Activated CD4-positive, alpha-beta T cell treated with anti-CD3 and anti-CD28 coated beads, Interleukin-10, Interleukin-2, amounts not matched to agents 100 ng/mL and 50 ng/mL, durations not matched to agents 16 hours and 8 hours (primary cell): ENCODE measurements at regions not wholly inside any gene's neighbourhood (a gene's known extent, or its start where the extent isn't known, plus 50 kb on each side); places are given as distances from the start of the nearest gene placed in this dataset.
"Not testable (repeated sequence)": the region's sequence is repeated elsewhere in the genome, so short reads cannot be mapped to it uniquely, and the experiment has no call there.

Experiments used
- DNase-seq: peaks from one replicate; pipeline ENCODE4 v3.0.0-alpha.2; 2020

DNA sequence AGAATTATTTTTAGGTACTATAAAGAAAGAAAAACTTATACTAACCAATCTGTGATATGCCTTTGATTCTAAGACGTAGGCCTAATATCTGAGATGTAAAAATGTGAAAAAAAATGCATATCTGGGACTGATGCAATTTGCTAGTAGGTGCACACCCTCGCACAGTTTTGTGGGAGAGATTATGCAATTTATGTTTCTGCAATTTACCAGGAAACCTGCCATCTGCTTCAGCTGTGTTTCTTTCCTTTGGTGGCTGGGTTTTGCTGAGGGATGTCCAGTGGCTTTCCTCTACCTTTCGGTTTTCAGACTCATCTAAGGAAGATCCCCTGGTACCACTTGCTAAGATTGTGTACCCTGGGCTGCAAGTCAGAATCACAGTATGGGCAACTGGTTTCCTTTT, 186.9 kb downstream of the ZFP64 start:
- DNase-seq = no peak

DNA sequence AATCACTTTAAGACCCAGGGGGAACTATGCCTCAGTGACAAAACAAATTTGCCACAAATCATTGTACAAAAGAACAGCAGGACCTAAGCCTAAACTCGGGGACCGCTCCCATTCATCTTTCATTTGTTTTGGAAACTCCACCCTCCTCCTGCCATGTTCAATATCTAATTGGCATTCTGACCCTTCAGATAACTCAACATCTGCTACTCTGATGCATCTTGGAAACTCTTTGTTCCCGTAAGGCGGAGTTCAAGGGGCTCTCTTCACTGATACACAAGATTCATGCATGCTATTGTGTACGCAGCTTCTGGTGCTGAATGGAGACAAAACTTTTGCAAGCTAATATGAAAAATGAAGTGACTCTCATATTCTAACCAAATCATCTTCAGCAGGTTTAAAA, 187.6 kb downstream of the ZFP64 start:
- no peak for DNase-seq

DNA sequence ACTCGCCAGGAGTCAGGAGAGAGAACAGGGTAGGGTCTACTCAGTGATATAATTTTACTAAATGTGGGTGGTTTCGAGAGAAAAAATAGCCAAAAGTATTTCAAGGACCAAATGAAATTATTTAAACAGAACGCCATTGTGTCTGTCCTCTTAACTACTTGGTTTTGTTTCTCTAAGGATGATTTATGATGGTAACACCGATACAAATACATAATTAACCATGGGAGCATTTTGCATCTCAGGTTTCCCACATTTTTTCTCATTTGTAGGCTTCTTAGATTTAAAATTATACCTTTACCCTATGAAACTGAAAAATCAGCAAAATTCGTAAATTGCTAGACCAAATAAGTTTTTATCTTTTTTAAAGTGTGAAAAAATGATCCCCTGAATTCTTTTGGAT, 188.2 kb downstream of the ZFP64 start:
- DNase-seq = no peak

DNA sequence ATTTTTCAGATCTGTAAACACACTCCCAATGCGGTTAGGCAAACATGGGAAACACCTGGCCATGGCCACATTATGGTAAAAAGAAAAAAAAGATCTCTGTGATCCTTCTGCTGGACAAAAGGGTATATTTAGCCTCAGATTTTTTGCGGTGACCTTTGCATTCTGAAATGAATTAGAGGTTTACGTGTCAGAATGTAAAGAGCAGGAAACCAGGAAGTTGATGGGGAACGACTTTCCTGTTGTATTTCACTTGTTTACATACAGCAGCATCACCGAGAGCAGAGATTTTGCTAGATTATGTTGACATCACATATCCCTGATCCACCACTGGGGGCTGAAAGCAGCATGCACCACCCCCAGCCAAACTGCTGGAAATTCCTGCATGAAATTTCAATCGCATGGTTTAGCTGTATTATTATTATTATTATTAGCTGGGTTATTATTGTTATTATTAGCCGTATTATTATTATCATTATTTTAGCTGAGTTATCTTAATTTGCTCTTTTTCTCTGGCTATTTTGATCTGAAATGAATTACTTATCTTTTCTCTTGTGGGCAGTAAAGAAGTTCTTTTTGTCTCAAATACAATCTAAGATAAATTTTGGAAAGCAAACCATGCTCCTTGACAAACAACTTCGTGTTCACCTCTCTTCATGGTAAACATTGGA, 189.4 kb downstream of the ZFP64 start:
- no peak for DNase-seq

DNA sequence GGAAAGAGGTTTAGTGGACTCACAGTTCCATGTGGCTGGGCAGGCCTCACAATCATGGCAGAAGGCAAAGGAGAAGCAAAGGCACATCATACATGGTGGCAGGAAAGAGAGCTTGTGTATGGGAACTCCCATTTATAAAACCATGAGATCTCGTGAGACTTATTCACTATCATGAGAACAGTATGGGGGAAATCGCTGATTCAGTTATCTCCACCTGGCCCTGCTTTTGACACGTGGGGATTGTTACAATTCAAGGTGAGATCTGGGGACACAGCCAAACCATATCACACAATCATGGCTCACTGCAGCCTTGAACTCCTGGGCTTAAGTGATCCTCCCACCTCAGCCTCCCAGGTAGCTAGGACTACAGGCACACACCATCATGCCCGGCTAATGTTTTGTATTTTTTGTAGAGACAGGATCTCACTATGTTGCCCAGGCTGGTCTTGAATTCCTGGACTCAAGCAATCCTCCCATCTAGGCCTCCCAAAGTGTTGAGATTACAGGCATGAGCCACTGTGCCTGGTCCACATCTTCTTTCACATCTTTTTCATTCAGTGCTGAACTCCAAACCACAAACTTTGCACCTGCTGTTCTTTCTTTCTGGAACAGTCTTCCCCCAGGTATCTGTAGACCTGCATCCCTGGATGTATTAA, 194.2 kb downstream of the ZFP64 start:
- not testable (repeated sequence) for DNase-seq

DNA sequence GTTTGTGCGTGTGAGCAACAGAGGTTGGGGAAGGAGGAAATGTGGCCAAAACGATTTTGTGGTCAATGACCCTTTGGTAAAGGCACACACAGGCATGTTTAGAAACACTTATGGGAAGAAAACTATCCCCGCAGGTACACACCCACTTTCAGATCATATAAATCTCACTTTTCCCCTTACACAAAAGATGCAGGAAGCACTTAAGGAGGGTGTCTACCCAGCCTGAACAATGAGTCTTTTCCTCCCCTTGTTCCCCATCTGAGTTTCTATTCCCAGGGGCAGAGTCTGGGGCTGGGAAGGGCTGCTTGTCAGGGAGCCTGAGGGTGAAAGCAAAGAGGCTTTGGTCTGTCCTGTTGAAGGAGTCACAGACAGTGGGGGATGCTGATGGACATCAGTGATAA, 193.2 kb upstream of the SALL4 start:
- DNase-seq = no peak

DNA sequence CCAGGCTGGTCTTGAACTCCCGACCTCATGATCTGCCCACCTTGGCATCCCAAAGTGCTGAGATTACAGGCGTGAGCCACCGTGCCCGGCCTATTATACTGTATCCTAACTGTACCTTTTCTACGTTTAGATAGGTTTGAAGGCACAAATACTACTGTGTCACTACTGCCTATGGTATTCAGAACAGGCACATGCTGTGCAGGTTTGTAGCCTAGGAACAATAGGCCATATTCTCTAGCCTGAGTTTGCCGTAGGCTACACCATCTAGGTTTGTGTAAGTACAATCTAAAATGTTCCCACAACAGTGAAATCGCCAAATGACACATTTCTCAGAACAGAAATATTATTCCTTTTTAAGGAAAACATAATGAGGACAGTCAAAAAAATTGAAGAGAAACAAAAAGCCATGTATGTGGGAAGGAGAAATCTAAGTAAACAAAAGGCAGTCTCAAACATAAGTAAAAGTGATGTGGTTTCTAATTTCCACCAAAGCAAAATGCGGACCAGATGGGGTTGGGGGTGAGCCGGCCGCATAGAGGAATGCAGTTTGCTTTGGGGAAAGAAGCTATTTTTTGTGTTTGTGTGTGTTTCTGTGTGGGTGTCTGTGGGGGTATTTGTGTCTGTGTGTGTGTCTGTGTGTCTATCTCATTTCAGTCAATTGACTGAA, 192.6 kb upstream of the SALL4 start:
- no peak for DNase-seq

DNA sequence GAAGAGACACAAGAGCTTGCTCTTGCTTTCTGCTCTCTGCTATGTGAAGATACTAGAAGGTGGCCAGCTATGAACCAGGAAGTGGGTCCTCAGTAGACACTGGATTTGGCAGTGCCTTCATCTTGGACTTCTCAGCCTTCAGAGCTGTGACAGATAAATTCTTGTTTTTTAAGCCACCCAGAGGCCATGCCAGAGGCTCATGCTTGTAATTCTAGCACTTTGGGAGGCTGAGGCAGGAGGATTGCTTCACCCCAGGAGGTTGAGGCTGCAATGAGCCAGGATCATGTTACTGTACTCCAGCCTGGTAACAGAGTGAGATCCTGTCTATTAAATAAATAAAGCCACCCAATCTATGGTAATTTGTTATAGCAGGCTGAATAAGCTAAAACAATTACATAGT, 185.5 kb upstream of the SALL4 start:
- no peak for DNase-seq

DNA sequence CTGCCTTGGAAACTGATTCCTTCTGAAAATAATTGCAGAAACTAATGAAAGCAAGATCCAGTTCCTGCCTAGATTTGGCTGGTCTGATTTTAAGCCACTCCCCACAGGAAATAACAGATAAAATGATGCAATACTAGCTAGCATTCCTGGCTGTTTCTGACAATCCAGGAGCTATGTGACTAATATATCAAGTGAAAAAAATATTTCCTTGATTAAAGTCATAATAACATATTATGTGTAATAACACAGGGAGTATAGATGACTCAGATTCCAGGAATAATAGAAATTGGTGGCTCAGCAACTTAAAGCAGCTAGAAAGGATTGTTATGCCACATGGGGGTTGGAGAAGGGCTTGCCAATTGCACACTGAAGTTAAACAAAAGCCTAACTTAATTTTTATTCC, 182.7 kb upstream of the SALL4 start:
- DNase-seq = no peak

DNA sequence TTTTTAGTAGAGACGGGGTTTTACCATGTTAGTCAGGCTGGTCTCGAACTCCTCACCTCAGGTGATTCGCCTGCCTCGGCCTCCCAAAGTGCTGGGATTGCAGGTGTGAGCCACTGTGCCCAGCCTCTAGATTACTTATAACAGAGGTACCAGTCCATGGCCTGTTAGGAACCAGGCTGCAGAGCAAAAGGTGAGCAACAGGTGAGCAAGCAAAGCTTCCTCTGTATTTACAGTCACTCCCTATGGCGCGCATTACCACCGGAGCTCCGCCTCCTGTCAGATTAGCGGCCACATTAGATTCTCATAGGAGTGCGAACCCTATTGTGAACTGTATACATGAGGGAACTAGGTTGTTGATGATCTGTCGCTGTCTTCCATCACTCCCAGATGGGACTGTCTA, 178.0 kb upstream of the SALL4 start:
- DNase-seq = no peak

DNA sequence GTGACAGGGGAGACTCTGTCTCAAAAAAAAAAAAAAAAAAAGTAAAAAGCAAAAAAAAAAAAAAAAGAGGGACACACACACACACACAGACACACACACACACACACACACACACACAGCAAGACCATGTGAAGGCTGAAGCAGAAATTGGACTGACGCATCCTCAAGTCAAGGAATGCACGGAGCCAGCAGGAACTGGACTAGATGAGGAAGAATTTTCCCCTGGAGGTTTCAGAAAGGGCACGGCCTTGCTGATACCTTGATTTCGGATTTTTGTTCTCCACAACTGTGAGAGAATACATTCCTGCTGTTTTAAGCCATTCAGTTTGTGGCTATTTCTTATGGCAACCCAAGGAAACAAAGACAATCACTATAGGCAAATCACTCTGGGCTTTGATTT, 176.9 kb upstream of the SALL4 start:
- no peak for DNase-seq

DNA sequence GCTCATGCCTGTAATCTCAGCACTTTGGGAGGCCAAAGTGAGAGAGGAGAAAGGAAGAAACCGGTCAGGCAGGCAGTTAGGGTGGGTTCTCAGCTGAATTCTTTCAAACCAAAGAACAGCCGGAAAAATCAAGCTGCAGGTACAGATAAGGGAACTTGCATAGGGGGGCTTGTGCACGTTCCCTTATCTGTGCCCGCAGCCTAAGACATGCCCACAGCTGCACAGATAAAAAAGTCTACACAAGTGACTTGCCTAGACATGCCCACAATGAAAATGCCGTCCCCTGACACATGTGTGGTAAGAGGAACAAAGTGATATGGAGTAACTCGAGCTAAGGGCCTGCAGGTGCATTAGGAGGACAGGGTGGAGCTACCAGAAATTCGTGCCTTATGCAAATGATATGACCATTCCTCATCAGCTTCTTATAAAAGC, 175.8 kb upstream of the SALL4 start:
- DNase-seq = no peak

DNA sequence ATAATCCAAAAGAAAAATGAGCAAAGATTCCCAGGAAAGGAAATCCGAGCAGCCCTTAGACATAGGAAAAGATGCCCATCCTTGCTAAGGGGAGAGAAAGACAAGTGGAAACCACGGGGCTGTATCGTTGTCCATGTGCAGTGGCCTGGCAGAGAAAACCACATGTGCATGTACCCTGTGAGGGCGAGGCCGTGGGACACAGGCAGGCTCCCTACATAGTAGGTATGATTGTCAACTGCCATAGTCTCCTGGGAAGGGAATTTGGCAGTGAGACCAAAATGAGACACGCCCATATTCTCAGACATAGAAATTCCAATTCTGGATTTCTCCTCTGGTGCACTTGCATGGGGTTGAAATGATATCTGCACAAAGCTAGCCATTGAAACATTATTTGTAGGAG, 169.7 kb upstream of the SALL4 start:
- no peak for DNase-seq

DNA sequence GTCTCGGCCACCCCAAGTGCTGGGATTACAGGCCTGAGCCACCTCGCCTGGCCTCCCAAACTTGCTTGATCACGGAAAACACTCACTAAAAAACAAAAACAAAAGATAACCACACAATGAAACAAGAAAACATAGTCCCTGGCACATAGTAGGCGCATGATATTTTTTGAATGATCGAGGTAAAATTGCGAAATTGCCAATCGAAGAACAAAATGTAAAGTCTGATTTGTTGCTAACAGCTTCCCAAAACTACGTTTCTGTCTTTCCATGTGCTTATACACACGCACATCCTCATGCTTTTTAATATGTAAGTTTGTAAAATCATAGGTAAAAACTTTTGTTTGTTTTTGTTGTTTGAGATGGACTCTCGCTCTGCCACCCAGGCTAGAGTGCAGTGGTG, 168.5 kb upstream of the SALL4 start:
- no peak for DNase-seq

DNA sequence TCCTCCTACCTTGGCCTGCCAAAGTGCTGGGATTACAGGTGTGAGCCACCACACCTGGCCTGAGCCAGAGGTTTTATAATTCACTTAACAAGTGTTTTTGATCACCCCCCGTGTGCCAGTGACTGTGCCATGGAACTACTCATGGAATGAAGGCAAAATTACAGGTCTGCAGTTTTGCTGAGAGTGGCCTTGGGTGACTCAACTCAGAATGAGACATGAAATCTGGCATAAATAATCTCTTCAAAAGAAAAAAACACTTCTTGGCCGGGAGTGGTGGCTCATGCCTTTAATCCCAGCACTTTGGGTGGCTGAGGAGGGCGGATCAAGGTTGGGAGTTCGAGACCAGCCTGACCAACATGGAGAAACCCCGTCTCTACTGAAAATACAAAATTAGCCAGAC, 166.9 kb upstream of the SALL4 start:
- DNase-seq = no peak

DNA sequence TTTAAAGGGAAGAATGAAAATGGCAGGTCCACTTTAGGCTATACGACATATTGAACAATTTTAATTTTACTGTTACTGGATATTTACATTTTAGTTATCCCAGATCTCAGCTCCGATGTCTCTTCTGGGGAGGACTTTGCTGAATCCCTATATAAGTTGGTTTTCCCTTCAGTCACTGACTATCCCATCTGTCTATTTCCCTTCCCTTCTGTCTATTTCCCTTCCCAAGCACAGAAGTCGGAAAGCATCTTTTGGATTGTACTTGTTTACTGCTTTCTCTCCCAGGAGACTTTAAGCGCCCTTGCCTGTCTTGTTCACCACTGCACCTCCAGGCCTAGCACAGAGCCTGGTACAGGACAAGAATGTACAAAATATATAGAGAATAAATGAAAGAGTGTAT, 165.8 kb upstream of the SALL4 start:
- DNase-seq = no peak

DNA sequence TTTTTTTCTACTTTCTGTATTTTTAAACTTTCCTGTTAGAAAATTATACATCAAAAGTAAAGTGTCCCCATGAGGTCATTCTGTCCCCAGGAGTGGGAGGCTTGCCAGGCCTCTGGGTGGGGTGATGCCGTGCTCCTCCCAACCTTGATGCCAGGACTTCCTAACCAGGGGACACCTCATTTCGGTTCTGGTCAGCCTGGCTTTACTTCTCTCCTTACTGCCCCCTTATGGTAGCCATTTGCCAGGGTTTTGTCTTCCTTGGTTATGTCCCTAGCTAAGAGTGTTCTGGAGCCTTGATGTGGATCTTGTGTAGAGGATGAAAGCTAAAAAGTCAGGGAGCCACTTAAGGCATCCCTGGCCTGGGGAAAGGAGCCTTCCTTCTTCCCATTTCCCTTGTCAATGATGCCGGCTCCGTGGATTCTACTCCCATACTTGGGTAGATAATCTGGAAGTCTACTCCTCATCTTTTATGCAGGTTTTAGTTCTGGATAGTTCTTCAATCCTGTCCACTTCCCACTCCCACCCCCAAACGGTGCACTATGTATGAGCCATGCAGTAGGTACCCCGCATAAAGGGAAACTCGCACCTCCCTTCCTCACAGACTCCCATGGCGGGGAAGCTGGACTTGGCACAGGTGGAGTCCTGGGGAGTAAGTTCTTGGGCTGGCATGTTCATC, 164.1 kb upstream of the SALL4 start:
- DNase-seq = peak; percentile 45

DNA sequence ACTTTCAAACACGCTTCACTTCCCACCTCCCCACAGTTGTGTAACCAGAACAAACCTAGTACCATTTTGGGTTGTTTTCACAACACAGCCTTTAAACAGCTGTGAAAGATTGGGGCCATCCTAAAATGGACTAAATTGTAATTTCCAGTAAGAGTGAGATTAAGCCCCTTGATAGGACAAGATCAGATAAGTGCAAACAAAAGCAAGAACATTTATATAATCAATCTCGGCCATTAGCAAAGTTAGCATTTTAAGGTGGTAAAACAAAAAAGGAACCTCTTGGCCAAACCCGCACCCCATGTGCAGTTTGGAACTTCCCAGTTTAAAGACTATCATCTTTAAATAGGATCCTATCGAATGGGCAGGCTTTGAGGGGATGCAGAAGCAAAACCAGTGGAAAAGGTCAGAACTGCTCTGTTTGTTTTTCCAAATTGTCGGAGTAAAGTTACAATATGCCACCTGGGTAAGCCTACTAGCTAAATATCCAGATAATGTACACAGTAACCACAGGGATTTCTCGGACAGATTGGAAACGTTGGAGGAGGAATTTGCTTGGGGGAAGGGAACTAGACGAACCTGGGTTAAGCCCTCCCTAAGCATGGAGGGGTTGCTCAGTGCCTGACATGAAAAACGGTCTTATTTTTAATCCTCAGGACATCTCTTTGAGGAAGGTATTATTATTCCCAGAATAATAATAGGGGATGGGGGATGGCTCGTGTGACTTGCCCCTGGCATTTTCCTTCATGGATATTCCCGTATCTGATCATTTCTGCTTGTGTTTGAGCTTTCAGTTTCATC, 159.8 kb upstream of the SALL4 start:
- no peak for DNase-seq

DNA sequence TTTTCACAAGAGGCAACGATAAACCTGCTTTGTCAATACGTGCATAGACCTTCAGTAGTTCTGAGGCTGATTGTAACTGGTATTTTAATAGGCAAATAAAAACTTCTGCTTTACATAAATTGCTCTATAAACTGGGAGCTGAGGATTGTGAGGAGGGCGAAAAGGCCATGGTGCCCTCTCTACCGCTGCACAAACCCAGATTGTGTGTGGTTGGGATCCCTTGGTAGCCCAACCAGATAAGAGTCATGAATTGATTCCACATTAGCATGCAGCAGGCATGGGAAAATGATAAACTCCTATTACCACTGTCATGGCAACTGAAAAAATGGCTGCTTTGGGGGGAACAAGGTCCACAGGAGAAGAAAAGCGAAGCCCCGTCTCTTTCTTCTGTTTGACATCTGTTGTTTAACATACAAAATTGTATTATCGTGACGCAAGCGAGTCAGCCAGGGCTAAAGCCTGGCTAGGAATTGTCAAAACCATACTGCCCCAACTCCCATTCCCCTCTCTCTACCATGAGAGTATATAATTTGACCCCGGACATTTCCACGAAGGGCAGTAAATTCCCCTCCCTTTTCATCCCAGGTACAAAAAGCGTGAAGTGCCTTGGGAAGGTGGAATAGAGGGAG, 157.8 kb upstream of the SALL4 start:
- no peak for DNase-seq

DNA sequence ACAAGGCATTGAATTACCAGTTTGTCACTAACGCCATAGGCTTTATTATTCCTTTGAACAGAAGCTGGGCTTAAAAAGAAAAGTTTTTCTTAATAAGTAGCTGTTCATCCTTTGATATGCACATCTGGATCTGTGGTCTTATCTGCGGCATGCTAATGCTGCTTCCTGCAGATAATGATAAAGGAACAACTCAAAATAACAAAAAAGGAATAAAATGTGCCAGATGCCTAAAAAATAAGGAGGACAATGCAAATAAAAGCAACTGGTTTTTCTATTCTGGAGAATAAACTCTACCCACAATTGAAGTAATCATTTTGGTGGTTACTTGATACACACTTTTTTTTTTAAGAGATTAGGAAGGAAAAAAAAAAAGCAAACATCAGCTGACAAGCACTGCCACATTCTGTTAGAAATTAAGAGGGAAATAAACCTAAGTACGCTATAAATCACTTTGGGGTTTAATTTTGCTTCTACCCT, 156.8 kb upstream of the SALL4 start:
- no peak for DNase-seq

DNA sequence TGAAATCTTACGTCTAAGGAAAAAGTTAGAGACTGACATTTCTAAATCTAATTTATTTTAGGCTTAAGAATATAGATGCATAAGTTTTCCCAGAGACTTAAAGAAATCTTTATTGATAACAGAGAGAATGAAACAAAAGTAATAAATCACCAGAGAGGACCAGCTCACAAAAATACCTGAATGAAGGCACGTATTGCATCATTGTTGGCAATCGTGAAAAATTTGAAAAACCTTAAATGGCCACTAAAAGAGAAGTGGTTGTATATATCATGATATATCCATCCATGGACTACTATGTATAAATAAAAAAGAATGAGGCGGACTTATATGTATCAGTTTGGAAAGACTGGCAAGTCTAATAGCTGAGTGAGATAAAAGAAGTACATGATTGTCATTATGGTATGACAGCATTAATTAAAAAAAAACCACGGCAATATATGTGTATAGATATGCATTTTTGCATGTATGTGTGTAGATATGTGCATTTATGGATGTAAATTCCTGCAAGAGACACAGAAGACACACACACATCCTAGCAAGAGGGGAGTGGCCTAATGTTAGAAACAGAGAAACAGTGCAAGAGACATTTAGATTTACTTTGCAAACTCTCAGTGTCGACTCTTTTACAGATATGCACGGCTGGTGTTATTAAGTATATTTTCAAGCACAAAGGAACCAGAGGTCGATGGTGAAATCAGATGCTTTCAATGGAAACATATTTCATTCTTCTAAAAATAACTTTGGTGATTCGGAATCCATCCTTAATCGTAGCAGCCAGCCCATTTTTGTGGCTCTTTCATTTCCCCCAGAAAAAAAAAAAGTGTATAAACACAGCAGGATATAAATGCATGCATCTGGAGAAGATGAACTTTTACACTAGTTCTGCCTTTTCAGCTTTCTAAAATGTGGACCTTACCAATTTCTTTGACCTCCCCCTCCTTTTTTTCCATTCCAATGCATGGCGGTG, 156.1 kb upstream of the SALL4 start:
- DNase-seq = no peak
